ENCODE measurements at regions not wholly inside any gene's neighbourhood (a gene's known extent, or its start where the extent isn't known, plus 50 kb on each side); places are given as distances from the start of the nearest gene placed in this dataset.

DNA sequence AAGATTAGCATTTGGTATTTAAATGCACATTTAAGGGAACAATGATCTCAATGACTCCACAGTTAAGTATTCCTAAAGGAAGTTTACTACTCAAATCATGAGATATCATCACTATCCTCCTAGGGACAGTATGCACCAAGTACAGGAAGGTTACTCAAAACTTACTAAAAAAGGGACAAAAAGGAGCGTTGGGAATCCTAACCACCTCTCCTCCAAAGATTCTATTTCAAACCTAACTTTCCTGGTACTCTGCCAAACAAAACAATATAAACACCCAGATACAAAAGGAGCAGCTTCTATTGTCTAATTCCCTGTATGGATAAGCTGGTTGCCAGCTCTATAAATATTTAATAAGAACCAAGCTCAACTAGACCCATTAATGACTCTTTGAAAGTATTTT lies 377.7 kb downstream of the NUAK1 start:
- no peak for DNase-seq

- DNase-seq: no peak
These were observed 374.4 kb downstream of the NUAK1 start for GRCh38 chr12:105764216-105764835.

DNA sequence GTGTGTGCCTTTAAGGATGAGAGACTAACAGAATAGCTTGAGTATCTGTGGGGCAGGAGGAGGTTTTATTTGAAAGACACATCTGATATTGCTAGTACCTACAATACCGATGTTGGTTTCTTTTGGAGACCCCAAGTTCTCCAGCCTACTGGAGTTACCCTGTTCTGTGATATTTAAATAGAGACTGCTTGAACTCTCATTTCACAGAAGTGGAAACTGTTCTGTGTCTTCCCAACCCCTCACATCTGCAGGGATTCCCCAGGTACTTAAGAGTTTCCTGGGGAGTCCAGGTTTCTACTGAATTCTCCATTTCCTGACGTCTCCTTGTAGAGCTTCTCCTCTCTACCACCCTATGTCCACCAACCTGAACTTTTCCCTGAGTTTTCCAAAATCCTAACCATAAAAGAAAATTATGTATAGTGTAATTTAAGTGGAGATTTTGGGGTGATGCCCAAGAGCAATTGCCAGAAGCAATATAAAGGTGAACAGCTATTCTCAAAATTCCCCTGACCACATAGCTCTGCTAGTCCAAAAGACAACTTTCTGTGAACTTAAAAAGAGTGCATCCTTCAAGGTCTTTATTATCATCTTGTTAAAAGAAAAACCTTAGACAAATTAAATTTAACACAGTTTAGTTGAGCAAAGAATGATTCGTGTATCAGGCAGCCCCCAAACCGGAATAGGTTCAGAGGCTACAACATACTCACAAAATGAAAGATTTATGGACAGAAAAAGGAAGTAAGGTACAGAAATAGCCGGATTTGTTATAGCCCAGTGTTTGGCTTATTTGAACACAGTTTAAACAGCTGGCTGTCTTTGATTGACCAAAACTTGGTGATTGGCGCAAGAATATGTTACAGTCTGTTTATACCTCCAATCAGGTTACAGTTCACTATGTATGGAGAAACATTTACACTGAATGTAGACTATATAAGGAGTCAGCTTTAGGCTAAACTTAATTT lies 373.4 kb downstream of the NUAK1 start:
- no peak for DNase-seq

DNA sequence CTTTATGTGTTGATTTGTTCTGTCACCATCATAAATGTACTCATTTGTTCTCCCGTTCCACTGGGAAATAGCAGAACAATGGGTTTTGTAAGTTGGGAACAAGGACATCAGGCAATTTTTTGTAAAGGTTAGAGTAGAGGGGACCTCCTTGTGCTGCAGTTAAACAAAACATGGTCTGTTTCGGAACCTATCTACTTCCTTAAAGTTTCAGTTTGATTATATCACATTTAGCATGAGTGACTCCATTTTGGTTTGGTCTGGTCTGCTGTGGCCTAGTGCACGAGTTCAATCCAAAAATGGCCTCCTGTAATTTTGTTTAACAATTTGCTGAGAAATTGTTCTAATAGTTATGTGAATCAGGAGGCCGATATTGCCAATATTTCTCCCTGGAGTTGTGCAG lies 372.7 kb downstream of the NUAK1 start:
- no peak for DNase-seq

GRCh38 chr12:105769486-105769885 lies 369.3 kb downstream of the NUAK1 start:
- DNase-seq: no peak

GRCh38 chr12:105773471-105773870 lies 365.3 kb downstream of the NUAK1 start:
- no peak for DNase-seq

GRCh38 chr12:105774037-105774436 lies 364.7 kb downstream of the NUAK1 start:
- no peak for DNase-seq

- no peak for DNase-seq
These were observed 363.4 kb downstream of the NUAK1 start for GRCh38 chr12:105775343-105775742.

- DNase-seq: no peak
These were observed 354.5 kb downstream of the NUAK1 start for GRCh38 chr12:105783983-105784947.

- DNase-seq: no peak
These were observed 345.3 kb downstream of the NUAK1 start for GRCh38 chr12:105793421-105793820.

DNA sequence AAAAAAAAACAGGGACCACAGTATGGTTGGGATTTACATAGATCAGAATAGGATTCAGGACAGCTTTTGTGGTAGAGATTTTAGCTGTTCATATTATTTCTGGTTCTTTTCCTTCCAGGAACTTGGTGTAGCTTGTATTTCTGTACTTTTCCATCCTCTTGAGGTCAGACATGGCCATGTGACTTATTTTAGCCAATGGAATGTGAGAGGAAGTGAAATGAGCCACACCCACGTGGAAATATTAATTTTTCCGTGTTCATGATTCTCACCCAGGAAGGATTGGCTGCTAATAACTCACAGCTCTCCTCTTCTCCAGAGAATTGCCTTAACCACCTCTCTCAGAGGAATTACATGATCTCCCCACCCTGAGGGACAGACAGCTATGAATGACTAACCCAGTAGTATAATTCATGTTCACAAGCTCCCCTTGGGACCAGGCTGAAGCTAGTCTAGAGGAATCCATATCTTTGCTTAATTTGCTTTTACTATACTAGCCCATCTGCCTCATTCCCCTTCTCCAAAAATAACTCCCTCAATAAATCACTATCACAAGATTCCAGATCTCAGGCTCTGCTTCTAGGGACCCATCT lies 340.4 kb downstream of the NUAK1 start:
- no peak for DNase-seq

DNA sequence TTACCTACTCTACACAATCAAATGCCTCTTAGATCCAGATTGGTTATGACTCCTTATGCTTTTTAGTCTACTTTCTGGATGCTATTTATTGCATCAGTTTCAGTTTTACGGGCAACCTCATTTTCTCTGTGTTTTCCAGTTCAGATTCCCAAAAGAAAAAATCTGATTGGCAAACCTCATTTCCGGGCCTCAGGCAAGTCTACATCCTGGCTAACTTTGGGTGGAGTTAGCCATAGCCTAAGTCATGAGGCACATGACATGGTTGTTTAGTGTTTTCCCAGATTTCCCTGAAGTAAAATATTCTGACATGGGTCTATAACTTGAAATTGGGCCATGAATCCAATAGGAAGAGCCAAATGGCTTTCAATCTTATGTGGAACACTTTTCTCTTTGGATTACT lies 339.7 kb downstream of the NUAK1 start:
- no peak for DNase-seq

GRCh38 chr12:105801351-105801750 lies 337.4 kb downstream of the NUAK1 start:
- DNase-seq: no peak

GRCh38 chr12:105803292-105803691 lies 335.5 kb downstream of the NUAK1 start:
- no peak for DNase-seq

- DNase-seq: no peak
These were observed 334.0 kb downstream of the NUAK1 start for GRCh38 chr12:105804591-105805265.

DNA sequence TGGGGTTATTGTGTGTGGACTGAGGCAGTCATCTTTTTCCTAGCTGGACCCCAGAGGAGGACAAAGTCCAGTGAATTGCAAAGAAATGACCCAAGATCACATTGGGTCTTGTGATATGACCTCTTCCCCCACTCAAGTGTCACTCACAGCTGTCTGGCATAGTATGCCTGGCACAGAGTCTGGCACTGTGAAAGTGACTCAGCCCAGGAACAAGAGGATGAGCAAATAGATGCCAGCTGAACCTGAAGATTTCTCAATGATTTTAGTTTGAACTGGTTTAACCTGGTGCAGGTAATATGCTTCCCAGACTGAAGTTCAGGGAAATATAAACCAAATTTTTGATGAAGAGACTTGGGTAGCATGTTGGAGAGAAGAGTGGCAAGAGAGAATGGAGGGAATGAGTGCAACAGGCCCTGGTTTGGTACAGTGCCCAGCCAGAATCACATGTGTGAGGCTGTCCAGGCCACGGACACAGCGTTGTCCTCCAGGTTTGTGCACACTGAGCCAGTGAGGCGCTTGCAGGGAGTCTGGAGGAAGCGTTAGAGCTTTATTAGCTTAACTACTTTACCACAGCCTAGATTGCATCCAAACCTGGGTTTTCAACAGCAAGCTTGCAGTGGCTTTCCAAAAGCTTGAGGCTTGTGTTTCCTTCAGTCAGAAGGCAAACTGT lies 332.9 kb downstream of the NUAK1 start:
- no peak for DNase-seq

GRCh38 chr12:105806400-105806770 lies 332.4 kb downstream of the NUAK1 start:
- DNase-seq: no peak

DNA sequence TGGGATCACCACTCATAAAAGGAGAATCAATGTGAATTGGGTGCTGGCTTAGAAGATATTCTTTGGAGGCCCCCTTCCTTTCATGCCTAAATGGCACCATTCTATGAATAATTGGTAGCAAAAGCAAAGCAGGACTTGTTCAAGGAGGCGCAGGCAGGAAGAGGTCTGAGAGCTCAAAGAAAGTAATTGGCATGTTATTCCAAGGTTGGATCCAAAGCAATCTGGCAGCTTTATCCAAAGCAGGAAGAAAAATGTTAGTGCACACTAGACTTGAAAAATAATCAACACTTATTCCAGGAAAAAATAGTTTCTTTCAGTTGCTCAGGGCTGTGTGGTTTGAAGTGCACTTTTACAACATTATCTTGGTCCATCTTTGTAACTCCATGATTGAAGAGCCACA lies 326.4 kb downstream of the NUAK1 start:
- no peak for DNase-seq

DNA sequence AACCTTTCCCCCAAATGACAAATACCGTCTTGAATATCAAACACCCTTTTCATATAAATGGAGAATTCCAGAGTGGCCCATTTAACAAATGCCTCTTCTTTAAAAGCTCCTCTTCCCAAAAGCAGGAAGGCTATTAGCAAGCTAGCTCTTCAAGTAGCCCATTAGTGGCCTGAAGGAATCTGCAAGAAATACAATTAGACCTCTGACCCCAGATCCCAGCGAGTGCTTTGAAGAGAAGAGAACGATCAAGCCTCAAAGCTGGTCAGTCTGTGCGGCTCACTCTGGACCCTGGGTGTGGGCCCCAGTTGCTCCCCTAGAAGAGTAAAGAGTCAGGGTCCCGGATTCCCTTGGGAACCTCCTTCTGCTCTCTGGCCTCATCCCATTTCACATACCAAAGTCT lies 325.6 kb downstream of the NUAK1 start:
- DNase-seq: no peak

GRCh38 chr12:105814283-105814682 lies 324.5 kb downstream of the NUAK1 start:
- no peak for DNase-seq

- DNase-seq: no peak
These were observed 319.2 kb downstream of the NUAK1 start for GRCh38 chr12:105819549-105819948.
